Suprapubic skin (tissue), 3 donors: ENCODE measurements at regions not wholly inside any gene's neighbourhood (a gene's known extent, or its start where the extent isn't known, plus 50 kb on each side); places are given as distances from the start of the nearest gene placed in this dataset.
A peak's percentile ranks its signal among the peaks of the same experiment; 100 is the strongest.

Experiments used
- CTCF ChIP-seq, 2 donors: fragments of 200-600 bp in 1 of 2; fragments of 450-650 bp in 1 of 2; sonication (generic) in 1 of 2; IDR thresholded peaks; one replicate each; pipeline ENCODE4 v1.5.1; 2016 to 2019; ENCODE audit warnings: antibody characterized with exemption in 2 of 2, mild to moderate bottlenecking in 1 of 2, moderate library complexity in 1 of 2
- POLR2AphosphoS5 ChIP-seq, 3 donors: sonication (generic); formaldehyde crosslinking; IDR thresholded peaks; one replicate each; pipeline ENCODE4 v1.6.1; 2017; ENCODE audit warnings: antibody characterized with exemption in 3 of 3

GRCh38 chr20:10857352-10858070 lies 183.7 kb upstream of the JAG1 start:
- no peak for TF ChIP-seq CTCF (IDR thresholded peaks at IDR 0.05)
- peak in 1 of 3 donors; percentile 24 for TF ChIP-seq POLR2AphosphoS5 (IDR thresholded peaks at IDR 0.05)
